GM12874 (cell line): ENCODE measurements at regions not wholly inside any gene's neighbourhood (a gene's known extent, or its start where the extent isn't known, plus 50 kb on each side); places are given as distances from the start of the nearest gene placed in this dataset.

Source experiments
- CTCF ChIP-seq: IDR thresholded peaks from 2 replicates; pipeline ENCODE4 v1.5.1; 2011; ENCODE audit warnings: low read depth, mild to moderate bottlenecking, control low read depth, low read length, moderate library complexity; ENCODE audit not compliant: insufficient read depth

- TF ChIP-seq CTCF, result no peak
These were observed 52.5 kb downstream of the EPRS1 start for GRCh38 chr1:219993554-219994433.

GRCh38 chr1:219991919-219992318 lies 54.4 kb downstream of the EPRS1 start:
- TF ChIP-seq CTCF, result no peak

GRCh38 chr1:219991511-219991810 lies 54.8 kb downstream of the EPRS1 start:
- TF ChIP-seq CTCF, result no peak

GRCh38 chr1:219990782-219991510 lies 55.4 kb downstream of the EPRS1 start:
- peak; percentile 32; the same call in 1 of the 2 replicates for TF ChIP-seq CTCF

GRCh38 chr1:219989766-219990165 lies 56.5 kb downstream of the EPRS1 start:
- TF ChIP-seq CTCF, result no peak

GRCh38 chr1:219988818-219989217 lies 57.5 kb downstream of the EPRS1 start:
- no peak for TF ChIP-seq CTCF

GRCh38 chr1:219988387-219988786 lies 57.9 kb downstream of the EPRS1 start:
- no peak for TF ChIP-seq CTCF
